ENCODE measurements at regions not wholly inside any gene's neighbourhood (a gene's known extent, or its start where the extent isn't known, plus 50 kb on each side); places are given as distances from the start of the nearest gene placed in this dataset.
"Not testable (repeated sequence)": the region's sequence is repeated elsewhere in the genome, so short reads cannot be mapped to it uniquely, and the experiment has no call there.

DNA sequence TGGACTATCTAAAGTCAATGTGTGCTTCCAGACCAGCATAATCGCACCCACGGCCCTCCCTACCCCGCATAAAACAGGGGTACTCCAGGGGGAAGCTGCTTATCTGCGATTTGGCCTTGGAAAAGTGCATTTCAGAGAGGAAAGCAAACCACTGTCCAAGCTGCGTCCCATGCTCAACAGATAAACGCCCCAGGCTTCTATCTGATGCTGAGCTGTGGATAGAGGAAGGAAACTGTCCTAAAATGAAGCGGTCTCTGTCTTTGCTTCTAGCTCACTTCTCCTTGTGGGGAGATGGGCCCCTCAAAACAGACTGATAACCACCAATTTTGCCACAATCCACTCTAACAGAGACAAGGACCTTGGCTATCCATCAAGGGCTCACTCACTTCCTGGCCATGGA, 160.5 kb upstream of the TNRC6C start:
- no peak for DNase-seq (ENCODE audit: insufficient read length, low spot score)
- no peak for TF ChIP-seq POLR2AphosphoS5 (IDR thresholded peaks at IDR 0.05; ENCODE audit: low read depth, low read length)
- no peak for TF ChIP-seq SPI1 (IDR thresholded peaks at IDR 0.05; ENCODE audit: low read depth, low read length)
- TF ChIP-seq POLR2A (IDR thresholded peaks at IDR 0.05; ENCODE audit: low read depth, low read length): no peak
- no peak for TF ChIP-seq PAX5 (IDR thresholded peaks at IDR 0.05; ENCODE audit: insufficient read depth, low read length, severe bottlenecking)
- no peak for TF ChIP-seq TAF1 (IDR thresholded peaks at IDR 0.05; ENCODE audit: low read depth, low read length)
- TF ChIP-seq POU2F2 (IDR thresholded peaks at IDR 0.05; ENCODE audit: low read depth, low read length): no peak
- FAIRE-seq: no peak

- DNase-seq (ENCODE audit: insufficient read length, low spot score): no peak
- TF ChIP-seq POU2F2 (IDR thresholded peaks at IDR 0.05; ENCODE audit: low read depth, low read length): no peak
- no peak for TF ChIP-seq TAF1 (IDR thresholded peaks at IDR 0.05; ENCODE audit: low read depth, low read length)
- no peak for TF ChIP-seq POLR2A (IDR thresholded peaks at IDR 0.05; ENCODE audit: low read depth, low read length)
- no peak for TF ChIP-seq POLR2AphosphoS5 (IDR thresholded peaks at IDR 0.05; ENCODE audit: low read depth, low read length)
- no peak for TF ChIP-seq PAX5 (IDR thresholded peaks at IDR 0.05; ENCODE audit: insufficient read depth, low read length, severe bottlenecking)
- no peak for TF ChIP-seq SPI1 (IDR thresholded peaks at IDR 0.05; ENCODE audit: low read depth, low read length)
- no peak for FAIRE-seq
Measured at GRCh38 chr17:77798481-77798880, 160.0 kb upstream of the TNRC6C start.

GRCh38 chr17:77800816-77801215, 157.7 kb upstream of the TNRC6C start:
- TF ChIP-seq TAF1 (IDR thresholded peaks at IDR 0.05; ENCODE audit: low read depth, low read length) (no peak), POU2F2 (IDR thresholded peaks at IDR 0.05; ENCODE audit: low read depth, low read length) (no peak), POLR2A (IDR thresholded peaks at IDR 0.05; ENCODE audit: low read depth, low read length) (no peak), POLR2AphosphoS5 (IDR thresholded peaks at IDR 0.05; ENCODE audit: low read depth, low read length) (no peak), SPI1 (IDR thresholded peaks at IDR 0.05; ENCODE audit: low read depth, low read length) (no peak), PAX5 (IDR thresholded peaks at IDR 0.05; ENCODE audit: insufficient read depth, low read length, severe bottlenecking) (no peak)
- DNase-seq (ENCODE audit: insufficient read length, low spot score): no peak

DNA sequence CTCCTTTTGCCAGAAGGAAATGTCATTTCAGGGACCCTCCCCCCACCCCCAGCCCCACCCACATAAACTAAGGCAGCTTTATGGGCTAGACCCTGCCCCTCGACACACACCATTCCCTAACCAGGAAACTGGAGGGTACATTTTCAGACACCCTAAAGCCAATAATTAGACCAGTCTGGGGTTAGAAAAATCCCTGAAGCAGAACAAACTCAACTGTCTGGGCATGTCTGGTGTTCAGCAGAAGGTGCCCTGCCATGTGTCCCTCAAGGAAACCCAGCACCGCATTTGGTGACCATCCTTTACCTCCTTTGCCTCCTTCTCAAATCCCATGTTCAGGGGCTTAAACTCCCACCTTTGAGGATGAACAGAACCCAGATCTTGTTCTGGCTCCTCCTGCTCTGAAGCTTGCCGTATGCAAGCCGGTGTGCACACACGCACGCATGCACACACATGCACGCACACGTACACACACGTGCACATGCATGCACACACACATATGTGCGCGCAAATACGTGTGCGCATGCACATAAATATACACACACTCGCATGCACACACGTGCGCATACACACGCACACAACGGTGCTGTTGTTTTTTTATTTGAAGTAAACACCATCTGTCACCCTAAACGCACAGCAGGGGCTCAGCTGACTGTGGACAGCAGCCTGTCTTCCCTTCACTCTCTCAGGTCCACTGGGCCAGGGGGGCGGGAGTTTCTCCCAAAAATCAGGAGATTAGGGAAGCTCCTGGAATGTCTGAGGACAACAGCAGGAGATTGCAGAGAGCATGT, 156.8 kb upstream of the TNRC6C start:
- DNase-seq (ENCODE audit: insufficient read length, low spot score): no peak
- FAIRE-seq: no peak
- TF ChIP-seq TAF1 (IDR thresholded peaks at IDR 0.05; ENCODE audit: low read depth, low read length): no peak
- no peak for TF ChIP-seq POLR2A (IDR thresholded peaks at IDR 0.05; ENCODE audit: low read depth, low read length)
- no peak for TF ChIP-seq SPI1 (IDR thresholded peaks at IDR 0.05; ENCODE audit: low read depth, low read length)
- TF ChIP-seq POLR2AphosphoS5 (IDR thresholded peaks at IDR 0.05; ENCODE audit: low read depth, low read length): no peak
- no peak for TF ChIP-seq POU2F2 (IDR thresholded peaks at IDR 0.05; ENCODE audit: low read depth, low read length)
- no peak for TF ChIP-seq PAX5 (IDR thresholded peaks at IDR 0.05; ENCODE audit: insufficient read depth, low read length, severe bottlenecking)

More at GRCh38 chr17:77800816-77801215, 157.7 kb upstream of the TNRC6C start:
- FAIRE-seq: no peak

GRCh38 chr17:77802333-77802615, 156.2 kb upstream of the TNRC6C start:
- TF ChIP-seq SPI1 (IDR thresholded peaks at IDR 0.05; ENCODE audit: low read depth, low read length): no peak
- TF ChIP-seq POU2F2 (IDR thresholded peaks at IDR 0.05; ENCODE audit: low read depth, low read length): no peak
- FAIRE-seq (no peak), DNase-seq (ENCODE audit: insufficient read length, low spot score) (no peak)

DNA sequence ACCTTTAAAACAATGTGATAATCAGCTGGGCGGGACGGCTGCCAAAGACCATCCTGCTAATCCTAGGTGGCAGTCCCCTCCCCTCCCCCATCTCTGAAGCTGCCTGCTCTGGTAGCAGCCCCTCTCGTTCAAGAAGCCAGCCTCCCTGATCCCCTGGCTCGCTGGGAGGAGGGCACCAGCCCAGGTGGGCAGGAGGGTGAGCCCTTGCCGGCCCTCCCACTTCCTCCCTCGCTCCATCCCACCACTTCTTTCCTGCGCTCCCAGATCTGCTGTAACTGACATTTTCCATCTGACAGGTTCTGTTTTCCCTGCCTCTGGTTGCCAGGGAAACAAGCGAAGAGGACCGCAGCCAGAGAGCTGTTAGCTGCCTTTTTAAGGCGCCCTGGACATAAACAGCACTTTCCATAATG, 155.7 kb upstream of the TNRC6C start:
- FAIRE-seq: no peak
- DNase-seq (ENCODE audit: insufficient read length, low spot score): no peak
- TF ChIP-seq SPI1 (IDR thresholded peaks at IDR 0.05; ENCODE audit: low read depth, low read length) (no peak), TAF1 (IDR thresholded peaks at IDR 0.05; ENCODE audit: low read depth, low read length) (no peak), POLR2AphosphoS5 (IDR thresholded peaks at IDR 0.05; ENCODE audit: low read depth, low read length) (no peak), POLR2A (IDR thresholded peaks at IDR 0.05; ENCODE audit: low read depth, low read length) (no peak), POU2F2 (IDR thresholded peaks at IDR 0.05; ENCODE audit: low read depth, low read length) (no peak), PAX5 (IDR thresholded peaks at IDR 0.05; ENCODE audit: insufficient read depth, low read length, severe bottlenecking) (no peak)

GRCh38 chr17:77803726-77804125, 154.8 kb upstream of the TNRC6C start:
- DNase-seq (ENCODE audit: insufficient read length, low spot score) (no peak), FAIRE-seq (peak; percentile 59)
- no peak for TF ChIP-seq TAF1 (IDR thresholded peaks at IDR 0.05; ENCODE audit: low read depth, low read length)
- TF ChIP-seq POLR2A (IDR thresholded peaks at IDR 0.05; ENCODE audit: low read depth, low read length): no peak
- TF ChIP-seq SPI1 (IDR thresholded peaks at IDR 0.05; ENCODE audit: low read depth, low read length): no peak
- TF ChIP-seq POLR2AphosphoS5 (IDR thresholded peaks at IDR 0.05; ENCODE audit: low read depth, low read length): no peak
- TF ChIP-seq POU2F2 (IDR thresholded peaks at IDR 0.05; ENCODE audit: low read depth, low read length): no peak
- no peak for TF ChIP-seq PAX5 (IDR thresholded peaks at IDR 0.05; ENCODE audit: insufficient read depth, low read length, severe bottlenecking)

GRCh38 chr17:77804796-77805426, 153.6 kb upstream of the TNRC6C start:
- DNase-seq (ENCODE audit: insufficient read length, low spot score) (no peak), FAIRE-seq (no peak)
- TF ChIP-seq POU2F2 (IDR thresholded peaks at IDR 0.05; ENCODE audit: low read depth, low read length): no peak
- TF ChIP-seq POLR2AphosphoS5 (IDR thresholded peaks at IDR 0.05; ENCODE audit: low read depth, low read length): no peak
- no peak for TF ChIP-seq PAX5 (IDR thresholded peaks at IDR 0.05; ENCODE audit: insufficient read depth, low read length, severe bottlenecking)
- no peak for TF ChIP-seq TAF1 (IDR thresholded peaks at IDR 0.05; ENCODE audit: low read depth, low read length)
- no peak for TF ChIP-seq SPI1 (IDR thresholded peaks at IDR 0.05; ENCODE audit: low read depth, low read length)
- TF ChIP-seq POLR2A (IDR thresholded peaks at IDR 0.05; ENCODE audit: low read depth, low read length): no peak

DNA sequence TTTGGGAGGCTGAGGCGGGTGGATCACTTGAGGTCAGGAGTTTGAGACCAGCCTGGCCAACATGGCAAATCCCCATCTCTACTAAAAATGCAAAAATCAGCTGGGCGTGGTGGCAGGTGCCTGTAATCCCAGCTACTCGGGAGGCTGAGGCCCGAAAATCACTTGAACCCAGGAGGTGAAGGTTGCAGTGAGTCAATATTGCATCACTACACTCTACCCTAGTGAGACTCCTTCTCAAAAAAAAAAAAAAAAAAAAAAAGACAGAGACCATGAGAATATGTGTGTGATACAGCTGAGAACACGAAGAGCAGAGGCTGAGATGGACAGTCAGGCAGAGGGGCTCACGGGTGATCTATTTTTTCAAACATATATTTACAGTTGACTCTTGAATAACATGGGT, 152.5 kb upstream of the TNRC6C start:
- DNase-seq (ENCODE audit: insufficient read length, low spot score); FAIRE-seq: not testable (repeated sequence)
